ENCODE measurements at regions not wholly inside any gene's neighbourhood (a gene's known extent, or its start where the extent isn't known, plus 50 kb on each side); places are given as distances from the start of the nearest gene placed in this dataset.

GRCh38 chr10:111707076-111707475, 476.5 kb downstream of the GPAM start:
- no peak for TF ChIP-seq CTCF (IDR thresholded peaks at IDR 0.05; ENCODE audit: insufficient read depth, low read depth, low read length, missing control alignments)
- H3K4me3 ChIP-seq (ENCODE audit: low read depth, low read length): no peak overlapping the region
- DNase-seq (ENCODE audit: low read depth): no peak

- no peak overlapping the region for H3K4me3 ChIP-seq (ENCODE audit: low read depth, low read length)
- no peak for TF ChIP-seq CTCF (IDR thresholded peaks at IDR 0.05; ENCODE audit: insufficient read depth, low read depth, low read length, missing control alignments)
- DNase-seq (ENCODE audit: low read depth): no peak
Measured at GRCh38 chr10:111709603-111710002, 474.0 kb downstream of the GPAM start.

GRCh38 chr10:111716032-111716431, 467.5 kb downstream of the GPAM start:
- TF ChIP-seq CTCF (IDR thresholded peaks at IDR 0.05; ENCODE audit: insufficient read depth, low read depth, low read length, missing control alignments): no peak
- DNase-seq (ENCODE audit: low read depth): no peak

GRCh38 chr10:111724121-111724520, 459.4 kb downstream of the GPAM start:
- TF ChIP-seq CTCF (IDR thresholded peaks at IDR 0.05; ENCODE audit: insufficient read depth, low read depth, low read length, missing control alignments): no peak
- no peak for DNase-seq (ENCODE audit: low read depth)
- H3K4me3 ChIP-seq (ENCODE audit: low read depth, low read length): no peak overlapping the region

More at GRCh38 chr10:111716032-111716431, 467.5 kb downstream of the GPAM start:
- H3K4me3 ChIP-seq (ENCODE audit: low read depth, low read length): no peak overlapping the region

- no peak overlapping the region for H3K4me3 ChIP-seq (ENCODE audit: low read depth, low read length)
- no peak for TF ChIP-seq CTCF (IDR thresholded peaks at IDR 0.05; ENCODE audit: insufficient read depth, low read depth, low read length, missing control alignments)
- no peak for DNase-seq (ENCODE audit: low read depth)
Measured at GRCh38 chr10:111725050-111725449, 458.5 kb downstream of the GPAM start.

- TF ChIP-seq CTCF (IDR thresholded peaks at IDR 0.05; ENCODE audit: insufficient read depth, low read depth, low read length, missing control alignments): no peak
- DNase-seq (ENCODE audit: low read depth): no peak
- H3K4me3 ChIP-seq (ENCODE audit: low read depth, low read length): no peak overlapping the region
Measured at GRCh38 chr10:111732166-111732785, 451.3 kb downstream of the GPAM start.

All from GM12865 (cell line).